ENCODE measurements at regions not wholly inside any gene's neighbourhood (a gene's known extent, or its start where the extent isn't known, plus 50 kb on each side); places are given as distances from the start of the nearest gene placed in this dataset.

DNA sequence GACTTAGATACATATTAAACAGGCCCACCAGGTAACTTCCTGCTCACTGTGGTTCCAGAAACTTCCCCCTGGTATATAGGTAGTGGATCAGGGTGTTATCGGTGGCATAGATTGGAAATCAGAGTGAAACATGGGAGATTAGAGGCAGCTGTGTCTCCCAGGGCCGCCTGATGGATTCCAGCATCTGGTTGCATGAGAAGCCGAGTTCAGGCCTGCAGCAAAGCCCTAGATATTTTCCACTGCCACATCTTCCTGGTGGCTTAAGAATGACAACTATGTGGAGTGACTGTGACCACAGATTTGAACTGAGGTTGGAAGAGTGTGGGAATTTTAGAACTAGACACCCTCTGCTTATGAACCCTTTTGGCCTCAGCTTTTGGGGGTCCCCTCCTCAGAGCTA lies 184.8 kb upstream of the NTF3 start:
- Mint-ChIP-seq H3K9me3 (no peaks in the 10 kb centered on the region), H3K36me3 (ENCODE audit: low read depth) (no peaks in the 10 kb centered on the region), H3K4me1 (peaks cover 34% of the 10 kb centered on the region), H3K4me3 (no peak overlapping the region), H3K27ac (no peak overlapping the region), H3K27me3 (ENCODE audit: low read depth) (peaks cover 21% of the 10 kb centered on the region)
- TF ChIP-seq, protein P1, sequence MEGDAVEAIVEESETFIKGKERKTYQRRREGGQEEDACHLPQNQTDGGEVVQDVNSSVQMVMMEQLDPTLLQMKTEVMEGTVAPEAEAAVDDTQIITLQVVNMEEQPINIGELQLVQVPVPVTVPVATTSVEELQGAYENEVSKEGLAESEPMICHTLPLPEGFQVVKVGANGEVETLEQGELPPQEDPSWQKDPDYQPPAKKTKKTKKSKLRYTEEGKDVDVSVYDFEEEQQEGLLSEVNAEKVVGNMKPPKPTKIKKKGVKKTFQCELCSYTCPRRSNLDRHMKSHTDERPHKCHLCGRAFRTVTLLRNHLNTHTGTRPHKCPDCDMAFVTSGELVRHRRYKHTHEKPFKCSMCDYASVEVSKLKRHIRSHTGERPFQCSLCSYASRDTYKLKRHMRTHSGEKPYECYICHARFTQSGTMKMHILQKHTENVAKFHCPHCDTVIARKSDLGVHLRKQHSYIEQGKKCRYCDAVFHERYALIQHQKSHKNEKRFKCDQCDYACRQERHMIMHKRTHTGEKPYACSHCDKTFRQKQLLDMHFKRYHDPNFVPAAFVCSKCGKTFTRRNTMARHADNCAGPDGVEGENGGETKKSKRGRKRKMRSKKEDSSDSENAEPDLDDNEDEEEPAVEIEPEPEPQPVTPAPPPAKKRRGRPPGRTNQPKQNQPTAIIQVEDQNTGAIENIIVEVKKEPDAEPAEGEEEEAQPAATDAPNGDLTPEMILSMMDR (IDR thresholded peaks at IDR 0.05; ENCODE audit: unreplicated experiment in 3 of 3) = no peak

DNA sequence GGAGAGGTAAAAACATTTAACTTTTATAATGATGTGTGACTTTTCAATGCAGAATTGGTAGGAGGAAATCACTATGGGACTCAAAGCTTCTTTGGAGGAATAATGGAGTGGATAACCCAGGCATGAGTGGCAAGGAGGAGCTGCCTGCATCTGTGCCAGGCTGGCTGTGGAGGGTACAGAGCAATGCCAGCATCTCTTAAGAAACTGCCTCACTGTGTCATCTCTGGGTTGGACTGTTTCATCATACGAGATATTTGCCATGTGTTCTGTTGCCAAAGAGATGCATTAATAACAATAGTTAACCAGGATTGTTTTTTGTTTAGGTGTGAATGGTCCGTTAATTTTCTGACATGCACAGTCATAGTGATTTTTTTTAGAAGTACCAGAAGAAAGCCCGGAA lies 183.7 kb upstream of the NTF3 start:
- Mint-ChIP-seq H3K27ac (no peak overlapping the region), H3K9me3 (no peaks in the 10 kb centered on the region), H3K36me3 (ENCODE audit: low read depth) (no peaks in the 10 kb centered on the region), H3K4me3 (no peak overlapping the region), H3K4me1 (peaks cover 24% of the 10 kb centered on the region), H3K27me3 (ENCODE audit: low read depth) (peaks cover 21% of the 10 kb centered on the region)
- TF ChIP-seq, protein P1 (IDR thresholded peaks at IDR 0.05; ENCODE audit: unreplicated experiment in 3 of 3) = no peak

DNA sequence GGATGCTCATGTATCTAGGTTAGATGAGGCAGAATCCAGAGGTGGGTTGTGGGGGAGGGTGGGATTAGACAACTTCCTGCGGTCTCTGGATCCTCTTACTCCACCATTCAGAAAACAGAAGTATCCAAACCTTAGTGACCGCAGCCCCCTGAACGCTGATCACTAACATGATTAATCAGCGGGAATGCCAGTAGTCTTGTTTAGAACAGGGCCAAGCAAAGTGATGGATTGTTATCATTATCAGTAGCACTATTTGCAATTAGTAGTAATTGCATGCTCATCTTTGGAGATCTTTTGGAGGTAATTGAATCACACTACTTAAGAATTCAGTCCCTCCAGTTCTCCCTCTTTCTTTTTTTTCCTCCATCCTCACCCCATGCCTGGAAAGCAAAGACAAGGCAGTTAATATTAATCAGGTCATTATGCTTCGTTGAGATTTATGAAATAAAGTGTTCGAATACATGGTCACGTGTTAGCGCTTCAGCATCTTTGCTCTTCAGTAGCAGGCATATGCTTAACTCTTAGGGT lies 182.8 kb upstream of the NTF3 start:
- no peaks in the 10 kb centered on the region for H3K9me3 Mint-ChIP-seq
- H3K27me3 Mint-ChIP-seq (ENCODE audit: low read depth) = peaks cover 21% of the 10 kb centered on the region
- H3K4me3 Mint-ChIP-seq = no peak overlapping the region
- no peaks in the 10 kb centered on the region for H3K36me3 Mint-ChIP-seq (ENCODE audit: low read depth)
- TF ChIP-seq, protein P1 (IDR thresholded peaks at IDR 0.05; ENCODE audit: unreplicated experiment in 3 of 3) = no peak
- peaks cover 20% of the 10 kb centered on the region for H3K4me1 Mint-ChIP-seq
- no peak overlapping the region for H3K27ac Mint-ChIP-seq

DNA sequence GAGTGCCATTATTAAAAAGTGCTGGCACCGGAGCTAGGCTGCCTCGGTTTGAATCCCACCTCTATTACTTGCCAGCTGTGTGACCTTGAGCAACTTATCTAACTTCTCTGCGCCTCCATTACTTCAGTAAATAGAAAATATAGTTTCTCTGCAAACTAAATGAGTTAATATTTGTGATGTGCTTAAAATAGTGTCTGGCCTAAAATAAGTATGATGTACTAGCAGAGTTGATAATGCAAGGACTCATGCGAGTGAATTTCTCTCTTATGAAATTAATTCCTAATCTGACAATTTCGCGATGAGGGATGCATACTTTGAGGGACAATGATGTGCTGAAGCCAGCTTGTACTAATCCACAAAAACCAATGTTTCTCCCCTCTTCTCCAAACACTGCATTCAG lies 180.8 kb upstream of the NTF3 start:
- Mint-ChIP-seq H3K9me3 (no peaks in the 10 kb centered on the region), H3K4me1 (peaks cover 11% of the 10 kb centered on the region), H3K27ac (no peak overlapping the region), H3K4me3 (no peak overlapping the region), H3K36me3 (ENCODE audit: low read depth) (no peaks in the 10 kb centered on the region), H3K27me3 (ENCODE audit: low read depth) (peaks cover 15% of the 10 kb centered on the region)
- TF ChIP-seq, protein P1 (IDR thresholded peaks at IDR 0.05; ENCODE audit: unreplicated experiment in 3 of 3) = no peak

DNA sequence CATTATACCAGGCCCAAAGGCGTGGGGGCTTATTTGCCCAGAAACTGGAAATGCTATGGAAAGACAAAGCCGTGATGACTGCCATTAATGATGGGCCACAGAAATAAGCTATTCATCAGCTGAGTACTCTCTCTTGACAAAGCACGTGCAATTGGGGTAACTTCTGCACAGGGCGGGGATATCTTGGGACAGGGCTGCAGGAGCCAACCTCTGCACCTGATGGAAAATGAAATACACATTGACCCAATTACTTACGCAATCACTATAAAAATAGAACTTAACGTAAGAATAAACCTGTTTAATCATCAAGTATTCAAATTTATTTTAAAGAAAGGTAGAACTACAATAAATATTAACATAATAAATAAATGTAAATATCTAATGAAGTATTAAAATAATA lies 180.1 kb upstream of the NTF3 start:
- TF ChIP-seq, protein P1 (IDR thresholded peaks at IDR 0.05; ENCODE audit: unreplicated experiment in 3 of 3) = no peak
- no peaks in the 10 kb centered on the region for H3K9me3 Mint-ChIP-seq
- peaks cover 15% of the 10 kb centered on the region for H3K27me3 Mint-ChIP-seq (ENCODE audit: low read depth)
- peaks cover 10% of the 10 kb centered on the region for H3K4me1 Mint-ChIP-seq
- H3K4me3 Mint-ChIP-seq = no peak overlapping the region
- H3K27ac Mint-ChIP-seq = no peak overlapping the region
- H3K36me3 Mint-ChIP-seq (ENCODE audit: low read depth) = no peaks in the 10 kb centered on the region

DNA sequence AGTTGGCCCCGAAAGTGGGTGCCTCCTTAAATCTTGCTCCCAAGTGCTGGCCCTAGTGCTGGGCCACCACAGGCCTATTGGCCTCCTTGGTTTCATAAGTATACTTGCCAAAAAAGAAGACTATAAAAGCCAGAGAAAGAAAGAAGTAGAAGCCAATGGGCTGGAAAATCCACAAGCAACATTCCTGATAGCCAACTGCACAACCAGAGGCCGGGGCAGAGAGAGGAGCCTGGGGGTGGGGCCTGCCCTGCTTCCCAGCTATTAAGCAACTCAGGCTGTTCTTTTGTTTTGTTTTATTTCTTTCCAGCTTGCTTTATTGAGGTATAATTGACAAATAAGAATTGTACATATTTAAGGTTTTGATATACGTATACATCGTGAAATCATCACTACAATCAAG lies 177.2 kb upstream of the NTF3 start:
- no peaks in the 10 kb centered on the region for H3K9me3 Mint-ChIP-seq
- H3K36me3 Mint-ChIP-seq (ENCODE audit: low read depth) = no peaks in the 10 kb centered on the region
- no peak overlapping the region for H3K27ac Mint-ChIP-seq
- TF ChIP-seq, protein P1 (IDR thresholded peaks at IDR 0.05; ENCODE audit: unreplicated experiment in 3 of 3) = no peak
- H3K4me1 Mint-ChIP-seq = peaks cover 10% of the 10 kb centered on the region
- H3K27me3 Mint-ChIP-seq (ENCODE audit: low read depth) = peaks cover 4% of the 10 kb centered on the region
- H3K4me3 Mint-ChIP-seq = no peak overlapping the region
